ENCODE measurements at regions not wholly inside any gene's neighbourhood (a gene's known extent, or its start where the extent isn't known, plus 50 kb on each side); places are given as distances from the start of the nearest gene placed in this dataset.

GRCh38 chr22:34160141-34160783 is 240.0 kb upstream of the LARGE1 start:
- no peak for DNase-seq

- DNase-seq, result no peak
These were observed 241.3 kb upstream of the LARGE1 start for GRCh38 chr22:34161431-34162123.

- DNase-seq, result peak; percentile 13 to 25
These were observed 278.7 kb upstream of the LARGE1 start for GRCh38 chr22:34198976-34199375.

- no peak for DNase-seq
These were observed 290.0 kb upstream of the LARGE1 start for GRCh38 chr22:34210301-34210700.

GRCh38 chr22:34214372-34214771 is 294.1 kb upstream of the LARGE1 start:
- no peak for DNase-seq

- DNase-seq, result no peak
These were observed 305.0 kb upstream of the LARGE1 start for GRCh38 chr22:34225278-34225677.

GRCh38 chr22:34236527-34236926 is 316.3 kb upstream of the LARGE1 start:
- DNase-seq, result peak in 1 of 2 experiments; percentile 2

- no peak for DNase-seq
These were observed 319.1 kb upstream of the LARGE1 start for GRCh38 chr22:34239421-34239820.

GRCh38 chr22:34243023-34243422 is 322.7 kb upstream of the LARGE1 start:
- no peak for DNase-seq

- DNase-seq, result no peak
These were observed 334.8 kb upstream of the LARGE1 start for GRCh38 chr22:34255042-34255441.

- DNase-seq, result no peak
These were observed 357.8 kb upstream of the LARGE1 start for GRCh38 chr22:34278121-34278520.

- DNase-seq, result no peak
These were observed 361.5 kb upstream of the LARGE1 start for GRCh38 chr22:34281738-34282137.

GRCh38 chr22:34283844-34284243 is 363.6 kb upstream of the LARGE1 start:
- DNase-seq, result no peak

GRCh38 chr22:34293324-34293723 is 373.0 kb upstream of the LARGE1 start:
- no peak for DNase-seq

- no peak for DNase-seq
These were observed 374.2 kb upstream of the LARGE1 start for GRCh38 chr22:34294476-34294875.

GRCh38 chr22:34294986-34295385 is 374.7 kb upstream of the LARGE1 start:
- no peak for DNase-seq

- DNase-seq, result no peak
These were observed 376.2 kb upstream of the LARGE1 start for GRCh38 chr22:34296461-34296860.

GRCh38 chr22:34297536-34298120 is 377.4 kb upstream of the LARGE1 start:
- no peak for DNase-seq

GRCh38 chr22:34299496-34299895 is 379.2 kb upstream of the LARGE1 start:
- DNase-seq, result no peak

GRCh38 chr22:34301569-34301968 is 381.3 kb upstream of the LARGE1 start:
- DNase-seq, result no peak

- DNase-seq, result no peak
These were observed 383.4 kb upstream of the LARGE1 start for GRCh38 chr22:34303656-34304055.

- no peak for DNase-seq
These were observed 386.1 kb upstream of the LARGE1 start for GRCh38 chr22:34306361-34306760.

- no peak for DNase-seq
These were observed 387.8 kb upstream of the LARGE1 start for GRCh38 chr22:34308101-34308500.

GRCh38 chr22:34319346-34319745 is 399.1 kb upstream of the LARGE1 start:
- no peak for DNase-seq

All from NCI-H526 (cell line).